ENCODE measurements at regions not wholly inside any gene's neighbourhood (a gene's known extent, or its start where the extent isn't known, plus 50 kb on each side); places are given as distances from the start of the nearest gene placed in this dataset.

- Histone ChIP-seq H3K27ac (ENCODE audit: low read depth in 1 of 2, low read length in 2 of 2) (no peak overlapping the region), H3K9me3 (ENCODE audit: control insufficient read depth in 1 of 2, insufficient read depth in 1 of 2, low read length in 2 of 2) (no peaks in the 10 kb centered on the region), H3K36me3 (ENCODE audit: insufficient read depth, low read length) (no peaks in the 10 kb centered on the region), H3K4me1 (ENCODE audit: insufficient read depth, low read length) (no peaks in the 10 kb centered on the region), H3K27me3 (ENCODE audit: control insufficient read depth in 1 of 2, insufficient read depth in 2 of 2, low read length in 2 of 2) (no peaks in the 10 kb centered on the region), H3K4me3 (ENCODE audit: low read length) (no peak overlapping the region)
- TF ChIP-seq CTCF (IDR thresholded peaks at IDR 0.05): no peak
- POLR2A ChIA-PET: no interaction called here
- H3K4me1 Mint-ChIP-seq (ENCODE audit: low read depth): no peaks in the 10 kb centered on the region
- peaks cover 20% of the 10 kb centered on the region for H3K27me3 Mint-ChIP-seq
- no peak overlapping the region for H3K4me3 Mint-ChIP-seq
- DNase-seq (no peak), ATAC-seq (ENCODE audit: poor library complexity) (no peak)
- no peak overlapping the region for H3K27ac Mint-ChIP-seq
- CTCF ChIA-PET: no interaction called here
- no peaks in the 10 kb centered on the region for H3K9me3 Mint-ChIP-seq
- no peaks in the 10 kb centered on the region for H3K36me3 Mint-ChIP-seq (ENCODE audit: low read depth)
- intact Hi-C loops (cut with DNase I, micrococcal nuclease): loop anchor here (2.0 to 5.0 kb wide), 2 partner anchors 205 to 206 kb away; no protein-coding TSS in a partner anchor
Observed at GRCh38 chr9:107136296-107136695, 146.8 kb upstream of the RAD23B start.

GRCh38 chr9:107137495-107138202, 145.4 kb upstream of the RAD23B start:
- Histone ChIP-seq H3K27me3 (ENCODE audit: control insufficient read depth in 1 of 2, insufficient read depth in 2 of 2, low read length in 2 of 2) (no peaks in the 10 kb centered on the region), H3K4me3 (ENCODE audit: low read length) (no peak overlapping the region), H3K36me3 (ENCODE audit: insufficient read depth, low read length) (no peaks in the 10 kb centered on the region), H3K4me1 (ENCODE audit: insufficient read depth, low read length) (no peaks in the 10 kb centered on the region), H3K9me3 (ENCODE audit: control insufficient read depth in 1 of 2, insufficient read depth in 1 of 2, low read length in 2 of 2) (no peaks in the 10 kb centered on the region), H3K27ac (ENCODE audit: low read depth in 1 of 2, low read length in 2 of 2) (no peak overlapping the region)
- Mint-ChIP-seq H3K4me1 (ENCODE audit: low read depth) (no peaks in the 10 kb centered on the region), H3K27ac (no peak overlapping the region), H3K4me3 (no peak overlapping the region), H3K36me3 (ENCODE audit: low read depth) (no peaks in the 10 kb centered on the region), H3K9me3 (no peaks in the 10 kb centered on the region), H3K27me3 (peaks cover 16% of the 10 kb centered on the region)
- ChIA-PET POLR2A (no interaction called here), CTCF (no interaction called here)
- TF ChIP-seq CTCF (IDR thresholded peaks at IDR 0.05): peak; percentile 60
- intact Hi-C loops (cut with DNase I, micrococcal nuclease): loop anchor here (2.0 to 5.0 kb wide), 2 partner anchors 203 to 205 kb away; no protein-coding TSS in a partner anchor
- peak in 3 of 14 experiments; percentile 13 to 31 (median 16) for DNase-seq
- no peak for ATAC-seq (ENCODE audit: poor library complexity)

- H3K27ac Mint-ChIP-seq: no peak overlapping the region
Observed at GRCh38 chr9:107138261-107138992, 144.7 kb upstream of the RAD23B start.

More at GRCh38 chr9:107138261-107138992, 144.7 kb upstream of the RAD23B start:
- H3K9me3 ChIP-seq (ENCODE audit: control insufficient read depth in 1 of 2, insufficient read depth in 1 of 2, low read length in 2 of 2): no peaks in the 10 kb centered on the region
- no peaks in the 10 kb centered on the region for H3K27me3 ChIP-seq (ENCODE audit: control insufficient read depth in 1 of 2, insufficient read depth in 2 of 2, low read length in 2 of 2)
- H3K4me1 Mint-ChIP-seq (ENCODE audit: low read depth): no peaks in the 10 kb centered on the region
- peaks cover 12% of the 10 kb centered on the region for H3K27me3 Mint-ChIP-seq
- DNase-seq (no peak), ATAC-seq (ENCODE audit: poor library complexity) (no peak)
- H3K36me3 ChIP-seq (ENCODE audit: insufficient read depth, low read length): no peaks in the 10 kb centered on the region
- CTCF ChIA-PET: no interaction called here
- no peaks in the 10 kb centered on the region for H3K4me1 ChIP-seq (ENCODE audit: insufficient read depth, low read length)
- no peaks in the 10 kb centered on the region for H3K9me3 Mint-ChIP-seq
- H3K4me3 ChIP-seq (ENCODE audit: low read length): no peak overlapping the region
- no peak overlapping the region for H3K4me3 Mint-ChIP-seq
- POLR2A ChIA-PET: no interaction called here
- no peak for TF ChIP-seq CTCF (IDR thresholded peaks at IDR 0.05)
- no peaks in the 10 kb centered on the region for H3K36me3 Mint-ChIP-seq (ENCODE audit: low read depth)
- no peak overlapping the region for H3K27ac ChIP-seq (ENCODE audit: low read depth in 1 of 2, low read length in 2 of 2)
- intact Hi-C loops (cut with DNase I, micrococcal nuclease): loop anchor here in 1 of 2 experiments (5.0 kb wide), 1 partner anchor 204 kb away; no protein-coding TSS in a partner anchor
